Stimulated activated effector memory CD8-positive, alpha-beta T cell treated with anti-CD3 and anti-CD28 coated beads, Interleukin-12 subunit alpha, Interleukin-12 subunit beta, amount 100 ng/mL, for 72 hours (primary cell): ENCODE measurements at regions not wholly inside any gene's neighbourhood (a gene's known extent, or its start where the extent isn't known, plus 50 kb on each side); places are given as distances from the start of the nearest gene placed in this dataset.
"Not testable (repeated sequence)": the region's sequence is repeated elsewhere in the genome, so short reads cannot be mapped to it uniquely, and the experiment has no call there.

Experiments
- ATAC-seq: fragments of 150-1000 bp; cut with Tn5 transposase; 2 replicates; pipeline ENCODE4 v1.10.0; 2021
- DNase-seq, 2 donors: peaks; one replicate each; pipeline ENCODE4 v3.0.0; 2021 to 2022; ENCODE audit warnings: low spot score in 2 of 2
- H3K27ac Mint-ChIP-seq: one replicate; pipeline ENCODE4 v1.8.0; 2022; ENCODE audit warnings: mild to moderate bottlenecking, mixed read lengths
- H3K36me3 Mint-ChIP-seq: one replicate; pipeline ENCODE4 v1.8.0; 2022; ENCODE audit warnings: mild to moderate bottlenecking, mixed read lengths
- H3K4me1 Mint-ChIP-seq: one replicate; pipeline ENCODE4 v1.8.0; 2022; ENCODE audit warnings: mixed read lengths
- H3K4me3 Mint-ChIP-seq: one replicate; pipeline ENCODE4 v1.8.0; 2022; ENCODE audit warnings: mild to moderate bottlenecking, mixed read lengths
- H3K9me3 Mint-ChIP-seq: one replicate; pipeline ENCODE4 v1.8.0; 2022; ENCODE audit warnings: mixed read lengths

GRCh38 chr16:85283305-85284050, 171.2 kb upstream of the CIBAR2 start:
- no peak for DNase-seq
- no peak overlapping the region for H3K27ac Mint-ChIP-seq
- H3K4me1 Mint-ChIP-seq, result no peaks in the 10 kb centered on the region
- no peak overlapping the region for H3K4me3 Mint-ChIP-seq
- H3K9me3 Mint-ChIP-seq, result no peaks in the 10 kb centered on the region
- ATAC-seq, result no peak
- no peaks in the 10 kb centered on the region for H3K36me3 Mint-ChIP-seq

DNA sequence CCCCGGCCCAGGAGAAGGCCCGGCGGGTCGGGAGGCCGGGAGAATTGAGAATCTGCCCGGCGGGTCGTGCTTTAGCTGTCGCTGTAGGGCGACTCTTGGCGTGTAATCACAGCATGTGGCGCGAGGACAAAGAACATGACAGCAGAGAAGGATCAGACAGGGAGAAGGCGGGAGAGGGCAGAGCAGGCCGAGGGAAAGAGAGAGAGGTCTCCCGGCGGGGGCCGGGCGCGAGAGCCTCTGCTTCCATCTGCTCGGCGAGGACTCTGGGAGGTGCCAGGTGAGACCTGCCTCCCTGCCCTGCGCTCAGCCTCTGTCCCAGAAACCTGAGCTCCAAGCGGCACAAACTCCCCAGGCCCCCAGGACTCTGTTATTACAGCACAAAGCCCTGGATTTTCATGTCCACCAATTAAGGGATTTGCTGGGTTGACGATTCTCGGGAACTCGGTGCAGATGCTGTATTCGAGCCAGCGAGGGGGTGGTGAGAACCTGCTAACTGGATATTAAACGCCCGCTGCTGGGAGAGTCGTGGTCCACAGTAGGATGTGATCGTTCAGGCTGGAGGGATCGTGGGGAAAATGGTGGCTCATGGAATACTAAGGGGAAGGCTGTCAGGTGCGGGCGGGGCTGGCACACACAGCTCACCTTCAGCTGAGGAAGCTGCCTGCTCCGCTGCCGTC, 172.0 kb upstream of the CIBAR2 start:
- DNase-seq (no peak), ATAC-seq (no peak)
- Mint-ChIP-seq H3K36me3 (no peaks in the 10 kb centered on the region), H3K4me1 (no peaks in the 10 kb centered on the region), H3K27ac (no peak overlapping the region), H3K4me3 (no peak overlapping the region), H3K9me3 (no peaks in the 10 kb centered on the region)

DNA sequence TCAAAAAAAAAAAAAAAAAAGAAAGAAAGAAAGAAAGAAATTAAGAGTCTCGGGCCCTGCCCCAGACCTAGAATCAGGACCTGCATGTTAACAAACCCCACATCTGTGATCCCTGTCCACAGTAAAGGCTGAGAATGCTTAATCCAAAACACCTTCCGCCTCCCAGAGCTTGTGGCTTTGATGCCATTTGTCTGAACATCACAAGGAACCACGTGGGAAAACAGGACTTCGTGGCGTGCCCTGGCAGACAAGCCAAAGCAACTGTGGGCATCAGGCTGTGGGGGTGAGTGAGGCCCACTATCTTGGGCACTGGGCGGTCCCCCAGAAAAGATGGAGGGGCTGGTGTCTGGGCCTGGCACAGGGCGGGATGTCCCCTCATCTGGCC, 173.4 kb upstream of the CIBAR2 start:
- no peak for ATAC-seq
- H3K4me1 Mint-ChIP-seq, result no peaks in the 10 kb centered on the region
- H3K36me3 Mint-ChIP-seq, result no peaks in the 10 kb centered on the region
- no peaks in the 10 kb centered on the region for H3K9me3 Mint-ChIP-seq
- no peak overlapping the region for H3K27ac Mint-ChIP-seq
- no peak overlapping the region for H3K4me3 Mint-ChIP-seq
- no peak for DNase-seq

DNA sequence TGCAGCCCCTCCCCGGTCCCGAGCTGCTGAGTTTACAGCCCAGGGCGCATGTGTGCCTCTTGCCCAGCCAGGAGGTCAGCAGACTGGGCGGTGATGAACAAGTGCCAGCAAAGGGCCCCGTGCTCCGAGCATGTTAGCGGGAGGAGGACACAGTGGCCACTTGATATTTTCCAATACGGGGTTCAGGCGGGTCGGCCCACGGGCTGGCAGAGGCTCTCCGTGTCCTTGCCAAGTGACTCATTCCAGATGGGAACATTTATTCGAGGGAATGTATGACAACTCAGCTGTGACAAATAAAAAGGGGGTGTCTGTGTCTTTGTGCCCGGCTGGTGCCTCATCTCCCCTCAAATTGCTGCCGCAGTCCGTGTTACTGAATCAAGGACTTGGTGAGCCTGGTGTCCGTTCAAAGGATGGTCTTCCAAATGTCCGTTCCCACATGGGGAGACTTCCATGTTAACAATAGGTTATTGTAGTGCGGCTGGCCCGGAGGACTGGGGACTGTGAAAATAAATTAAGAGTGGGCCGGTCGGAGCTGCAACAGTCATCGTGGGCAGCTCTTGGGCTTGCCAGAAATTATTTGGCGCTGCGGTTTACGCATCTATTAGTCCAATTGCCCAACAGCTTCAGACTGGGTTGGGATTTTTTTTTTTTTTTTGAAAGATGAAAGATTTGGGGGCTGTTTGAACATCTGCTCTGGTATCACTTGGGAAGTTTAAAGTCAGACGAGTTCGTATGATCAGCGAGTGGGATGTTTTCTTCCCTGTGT, 174.0 kb upstream of the CIBAR2 start:
- Mint-ChIP-seq H3K4me1 (no peaks in the 10 kb centered on the region), H3K36me3 (no peaks in the 10 kb centered on the region), H3K27ac (no peak overlapping the region), H3K4me3 (no peak overlapping the region), H3K9me3 (no peaks in the 10 kb centered on the region)
- no peak for ATAC-seq
- DNase-seq, result no peak

DNA sequence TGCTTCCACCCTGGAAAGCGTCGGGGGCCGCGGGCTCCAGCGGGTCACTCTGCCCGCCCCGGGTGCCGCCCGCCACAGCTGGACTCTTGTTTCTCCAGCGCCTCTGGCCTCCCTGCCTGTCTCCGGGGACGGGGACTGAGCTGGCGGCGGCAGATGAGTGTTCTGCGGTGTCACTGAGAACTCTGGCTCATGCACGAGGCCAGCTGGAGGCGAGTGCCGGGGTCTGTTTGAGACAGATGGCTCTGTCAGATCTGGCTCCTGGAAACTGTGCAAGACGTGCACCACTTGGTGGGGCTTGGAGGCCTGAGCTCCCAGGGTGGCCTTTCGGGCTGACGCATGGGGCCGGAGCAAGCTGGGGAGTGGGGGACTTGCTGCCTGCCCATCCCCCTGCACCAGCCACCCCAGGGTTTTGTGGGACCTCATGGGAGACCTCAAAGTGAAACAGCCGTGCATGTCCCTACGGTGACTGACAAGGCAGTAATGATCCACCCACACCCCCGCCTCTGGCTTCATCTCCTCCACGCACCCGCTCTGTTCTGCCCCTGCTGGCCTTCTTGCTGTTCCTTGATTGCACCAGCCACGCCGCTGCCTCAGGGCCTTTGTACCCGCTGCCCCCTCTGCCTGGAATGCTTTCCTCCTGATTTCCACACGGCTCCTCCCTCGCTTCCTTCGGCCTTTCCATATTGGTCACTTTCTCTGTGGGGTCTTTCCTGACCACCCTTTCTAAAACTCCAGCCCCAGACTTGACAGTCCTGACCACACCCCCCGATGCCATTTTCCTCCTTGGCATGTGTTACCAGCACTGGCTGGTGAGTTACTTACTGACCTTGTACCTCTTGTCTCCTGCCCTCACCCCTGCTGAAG, 174.9 kb upstream of the CIBAR2 start:
- Mint-ChIP-seq H3K4me1 (no peaks in the 10 kb centered on the region), H3K27ac (no peak overlapping the region), H3K4me3 (no peak overlapping the region), H3K36me3 (no peaks in the 10 kb centered on the region), H3K9me3 (no peaks in the 10 kb centered on the region)
- ATAC-seq (no peak), DNase-seq (no peak)

GRCh38 chr16:85287815-85288109, 175.5 kb upstream of the CIBAR2 start:
- not testable (repeated sequence) for H3K36me3 Mint-ChIP-seq, H3K9me3 Mint-ChIP-seq, DNase-seq, H3K4me1 Mint-ChIP-seq, ATAC-seq, H3K27ac Mint-ChIP-seq, H3K4me3 Mint-ChIP-seq

GRCh38 chr16:85288341-85288868, 176.1 kb upstream of the CIBAR2 start:
- no peak for DNase-seq
- Mint-ChIP-seq H3K4me3 (no peak overlapping the region), H3K4me1 (no peaks in the 10 kb centered on the region), H3K27ac (no peak overlapping the region), H3K36me3 (no peaks in the 10 kb centered on the region), H3K9me3 (no peaks in the 10 kb centered on the region)
- ATAC-seq, result no peak

GRCh38 chr16:85288869-85289660, 176.8 kb upstream of the CIBAR2 start:
- no peaks in the 10 kb centered on the region for H3K9me3 Mint-ChIP-seq
- no peak overlapping the region for H3K4me3 Mint-ChIP-seq
- ATAC-seq, result no peak
- H3K27ac Mint-ChIP-seq, result no peak overlapping the region
- no peak for DNase-seq
- no peaks in the 10 kb centered on the region for H3K36me3 Mint-ChIP-seq
- H3K4me1 Mint-ChIP-seq, result no peaks in the 10 kb centered on the region

GRCh38 chr16:85289760-85290625, 177.7 kb upstream of the CIBAR2 start:
- ATAC-seq, result no peak
- peaks cover 3% of the 10 kb centered on the region for H3K36me3 Mint-ChIP-seq
- no peak overlapping the region for H3K4me3 Mint-ChIP-seq
- H3K27ac Mint-ChIP-seq, result no peak overlapping the region
- no peaks in the 10 kb centered on the region for H3K9me3 Mint-ChIP-seq
- no peaks in the 10 kb centered on the region for H3K4me1 Mint-ChIP-seq
- no peak for DNase-seq

DNA sequence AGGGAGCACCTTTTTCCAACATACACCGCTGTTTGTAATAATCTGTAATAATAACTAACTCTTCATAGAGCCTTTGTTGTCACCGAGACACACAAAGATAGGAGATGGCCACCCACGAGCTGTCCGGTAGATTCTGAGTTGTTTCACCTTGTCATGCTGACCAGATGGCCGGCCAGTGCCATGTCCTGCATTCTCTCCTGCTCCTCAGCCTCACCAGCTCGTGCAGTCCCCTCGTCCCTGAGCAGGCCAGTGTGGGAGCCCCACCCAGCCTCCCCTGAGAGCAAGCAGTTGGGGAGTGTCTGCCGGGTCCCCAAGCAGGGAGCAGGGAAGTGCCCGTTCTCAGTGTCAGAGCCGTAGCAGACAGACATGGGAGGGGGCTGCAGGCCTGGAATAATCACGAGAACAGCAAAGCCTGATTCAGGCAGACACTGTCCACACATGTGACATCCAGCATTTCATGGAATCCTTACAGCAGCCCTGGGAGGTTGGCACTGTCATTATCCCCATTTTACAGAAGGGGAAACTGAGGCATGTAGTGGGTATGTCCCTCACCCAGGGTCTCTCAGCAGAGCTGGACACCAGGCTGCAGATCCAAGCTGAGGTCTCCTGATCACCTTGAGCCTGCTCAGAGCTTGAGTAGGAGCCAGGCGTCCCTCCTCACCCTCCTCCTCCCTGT, 178.5 kb upstream of the CIBAR2 start:
- no peak for ATAC-seq
- no peak for DNase-seq
- Mint-ChIP-seq H3K4me3 (no peak overlapping the region), H3K4me1 (no peaks in the 10 kb centered on the region), H3K9me3 (no peaks in the 10 kb centered on the region), H3K36me3 (peaks cover 5% of the 10 kb centered on the region), H3K27ac (no peak overlapping the region)

- ATAC-seq (no peak), DNase-seq (no peak)
- no peak overlapping the region for H3K27ac Mint-ChIP-seq
- no peaks in the 10 kb centered on the region for H3K9me3 Mint-ChIP-seq
- H3K4me3 Mint-ChIP-seq, result no peak overlapping the region
- no peaks in the 10 kb centered on the region for H3K4me1 Mint-ChIP-seq
- H3K36me3 Mint-ChIP-seq, result peaks cover 5% of the 10 kb centered on the region
Observed at GRCh38 chr16:85291302-85292148, 179.3 kb upstream of the CIBAR2 start.

- Mint-ChIP-seq H3K4me3 (no peak overlapping the region), H3K4me1 (no peaks in the 10 kb centered on the region), H3K9me3 (no peaks in the 10 kb centered on the region), H3K36me3 (peaks cover 5% of the 10 kb centered on the region), H3K27ac (no peak overlapping the region)
- no peak for ATAC-seq
- no peak for DNase-seq
Observed at GRCh38 chr16:85293458-85293857, 181.2 kb upstream of the CIBAR2 start.
